Karpas-422 (cell line): ENCODE measurements at regions not wholly inside any gene's neighbourhood (a gene's known extent, or its start where the extent isn't known, plus 50 kb on each side); places are given as distances from the start of the nearest gene placed in this dataset.

Source experiments
- DNase-seq: peaks from one replicate; pipeline ENCODE4 v3.0.0-alpha.2; 2015
- H2AFZ ChIP-seq: fragments of 200-600 bp; sonication (generic); 2 replicates; pipeline ENCODE4 v1.6.1; 2014; ENCODE audit warnings: antibody characterized with exemption, low read length, mixed read lengths
- H3K27ac ChIP-seq: fragments of 200-600 bp; sonication (generic); 2 replicates; pipeline ENCODE4 v1.5.1; 2014; ENCODE audit warnings: mild to moderate bottlenecking, low read length, moderate library complexity
- H3K27me3 ChIP-seq: fragments of 200-600 bp; sonication (generic); 2 replicates; pipeline ENCODE4 v1.6.1; 2014; ENCODE audit warnings: low read length, mixed read lengths
- H3K36me3 ChIP-seq: fragments of 200-600 bp; sonication (generic); 2 replicates; pipeline ENCODE4 v1.6.1; 2014; ENCODE audit warnings: low read length, mixed read lengths; ENCODE audit not compliant: insufficient read depth
- H3K4me1 ChIP-seq: fragments of 200-600 bp; sonication (generic); 2 replicates; pipeline ENCODE4 v1.6.1; 2014; ENCODE audit warnings: mild to moderate bottlenecking, low read length, mixed read lengths
- H3K4me2 ChIP-seq: fragments of 200-600 bp; sonication (generic); 2 replicates; pipeline ENCODE4 v1.6.1; 2014; ENCODE audit warnings: low read length, low read depth, mild to moderate bottlenecking; ENCODE audit not compliant: poor library complexity, severe bottlenecking
- H3K4me3 ChIP-seq: fragments of 200-600 bp; sonication (generic); 2 replicates; pipeline ENCODE4 v1.5.1; 2014; ENCODE audit warnings: mild to moderate bottlenecking, antibody characterized with exemption, low read length, mixed read lengths
- H3K79me2 ChIP-seq: fragments of 200-600 bp; sonication (generic); 2 replicates; pipeline ENCODE4 v1.6.1; 2014; ENCODE audit warnings: mild to moderate bottlenecking, low read length, mixed read lengths
- H3K9ac ChIP-seq: fragments of 200-600 bp; sonication (generic); 2 replicates; pipeline ENCODE4 v1.6.0; 2014; ENCODE audit warnings: low read length
- H3K9me2 ChIP-seq: fragments of 200-600 bp; sonication (generic), shearing (Covaris generic); replicated peaks from 2 replicates; pipeline ENCODE4 v1.6.0; 2014; ENCODE audit warnings: mild to moderate bottlenecking, low read length, moderate library complexity; ENCODE audit not compliant: insufficient read depth
- H3K9me3 ChIP-seq: fragments of 300-700, 200-600 bp; sonication (generic); 2 replicates; pipeline ENCODE4 v1.6.1; 2014; ENCODE audit warnings: low read length, mixed read lengths
- H4K20me1 ChIP-seq: fragments of 200-600 bp; sonication (generic); 2 replicates; pipeline ENCODE4 v1.6.1; 2014; ENCODE audit warnings: mild to moderate bottlenecking, antibody characterized with exemption, low read length, low read depth; ENCODE audit not compliant: insufficient read depth

DNA sequence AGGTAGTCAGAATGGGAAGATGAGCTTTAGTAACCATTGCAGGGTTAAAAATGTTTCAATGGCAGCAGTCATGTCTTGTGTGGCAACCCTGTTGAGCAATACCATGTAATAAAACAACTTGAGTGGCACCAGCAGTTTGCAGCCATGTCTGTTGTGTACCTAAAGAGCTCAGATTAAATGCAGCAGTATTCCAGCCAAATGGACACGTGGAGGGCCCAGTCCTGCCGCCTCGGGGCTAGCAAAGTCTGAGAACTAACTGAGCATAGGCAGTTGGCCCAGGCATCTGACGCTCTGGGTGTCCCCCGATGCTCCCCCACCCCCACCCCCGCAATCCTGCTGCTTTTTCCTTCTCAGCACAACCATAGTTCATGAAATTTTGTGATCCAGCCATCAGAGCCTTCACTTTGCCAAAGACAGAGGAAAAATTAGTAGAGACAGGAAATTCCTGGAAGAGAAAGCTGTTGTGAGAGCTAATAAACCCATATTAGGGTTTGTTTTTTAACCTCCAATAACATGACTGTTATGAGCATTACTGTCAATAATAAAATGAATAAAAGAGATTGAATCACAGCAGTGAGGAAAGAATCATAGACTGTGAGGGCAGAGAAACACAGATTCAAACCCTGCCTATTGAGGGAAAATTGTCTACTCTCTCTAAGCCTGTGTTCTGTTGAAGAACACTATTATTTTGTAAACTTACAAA lies 220.6 kb upstream of the RHOBTB1 start:
- DNase-seq = no peak
- no peaks in the 10 kb centered on the region for H3K79me2 ChIP-seq
- no peak overlapping the region for H2AFZ ChIP-seq
- no peak overlapping the region for H3K9ac ChIP-seq
- H3K27ac ChIP-seq = no peak overlapping the region
- H3K4me1 ChIP-seq = no peaks in the 10 kb centered on the region
- H3K36me3 ChIP-seq = no peaks in the 10 kb centered on the region
- H3K9me2 ChIP-seq = no peaks in the 10 kb centered on the region
- H3K4me3 ChIP-seq = no peak overlapping the region
- no peaks in the 10 kb centered on the region for H3K9me3 ChIP-seq
- no peak overlapping the region for H3K4me2 ChIP-seq
- H4K20me1 ChIP-seq = no peaks in the 10 kb centered on the region
- H3K27me3 ChIP-seq = no peaks in the 10 kb centered on the region

GRCh38 chr10:61163403-61163802 lies 219.4 kb upstream of the RHOBTB1 start:
- Histone ChIP-seq H3K79me2 (no peaks in the 10 kb centered on the region), H3K27me3 (no peaks in the 10 kb centered on the region), H3K9ac (no peak overlapping the region), H3K4me2 (no peak overlapping the region), H2AFZ (no peak overlapping the region), H3K4me3 (no peak overlapping the region), H3K9me3 (no peaks in the 10 kb centered on the region), H3K4me1 (no peaks in the 10 kb centered on the region), H3K9me2 (no peaks in the 10 kb centered on the region), H3K27ac (no peak overlapping the region), H4K20me1 (no peaks in the 10 kb centered on the region), H3K36me3 (no peaks in the 10 kb centered on the region)
- DNase-seq = no peak

DNA sequence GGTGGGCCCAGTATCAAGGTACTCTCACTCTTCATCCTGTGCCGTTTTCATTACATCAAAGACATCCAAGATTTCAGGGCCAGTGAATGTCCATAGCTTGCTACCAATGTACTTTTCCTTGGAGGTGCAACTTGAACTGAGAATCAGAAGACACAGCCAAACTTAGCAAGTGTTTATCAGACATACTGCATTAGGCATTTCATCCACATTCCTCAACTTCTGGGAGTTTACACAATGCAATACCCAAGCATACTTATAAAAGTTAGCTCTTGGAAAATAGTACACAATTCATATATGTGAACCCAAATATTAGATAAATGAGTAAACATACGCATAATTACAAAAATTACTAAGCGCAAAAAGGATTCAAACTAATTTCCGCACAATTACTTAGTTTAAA lies 216.3 kb upstream of the RHOBTB1 start:
- H2AFZ ChIP-seq = no peak overlapping the region
- no peaks in the 10 kb centered on the region for H3K4me1 ChIP-seq
- H3K27me3 ChIP-seq = no peaks in the 10 kb centered on the region
- no peaks in the 10 kb centered on the region for H3K9me3 ChIP-seq
- no peak overlapping the region for H3K4me3 ChIP-seq
- no peaks in the 10 kb centered on the region for H3K36me3 ChIP-seq
- no peaks in the 10 kb centered on the region for H3K9me2 ChIP-seq
- DNase-seq = no peak
- H4K20me1 ChIP-seq = no peaks in the 10 kb centered on the region
- H3K79me2 ChIP-seq = no peaks in the 10 kb centered on the region
- no peak overlapping the region for H3K4me2 ChIP-seq
- H3K27ac ChIP-seq = no peak overlapping the region
- H3K9ac ChIP-seq = no peak overlapping the region

DNA sequence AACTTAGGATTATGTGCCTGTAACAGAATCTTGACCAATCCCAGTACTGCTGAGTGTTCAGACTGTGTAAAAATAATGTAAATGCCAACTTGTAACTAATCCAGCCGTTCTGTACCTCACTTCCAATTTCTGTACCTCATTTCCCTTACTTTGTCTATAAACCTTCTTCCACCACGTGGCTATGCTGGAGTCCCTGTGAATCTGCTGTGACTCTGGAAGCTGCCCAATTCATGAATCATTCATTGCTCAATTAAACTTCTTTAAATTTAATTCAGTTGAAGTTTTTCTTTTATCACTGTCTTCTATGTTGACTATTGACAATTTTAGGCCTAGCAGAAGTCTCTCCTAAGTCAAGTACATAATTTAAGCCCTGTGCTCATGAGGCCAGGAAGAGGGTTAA lies 215.3 kb upstream of the RHOBTB1 start:
- no peaks in the 10 kb centered on the region for H4K20me1 ChIP-seq
- H3K9me3 ChIP-seq = no peaks in the 10 kb centered on the region
- no peak overlapping the region for H3K4me2 ChIP-seq
- no peaks in the 10 kb centered on the region for H3K9me2 ChIP-seq
- H3K4me3 ChIP-seq = no peak overlapping the region
- H3K9ac ChIP-seq = no peak overlapping the region
- no peaks in the 10 kb centered on the region for H3K4me1 ChIP-seq
- no peaks in the 10 kb centered on the region for H3K79me2 ChIP-seq
- no peak overlapping the region for H2AFZ ChIP-seq
- no peaks in the 10 kb centered on the region for H3K36me3 ChIP-seq
- no peak for DNase-seq
- no peak overlapping the region for H3K27ac ChIP-seq
- no peaks in the 10 kb centered on the region for H3K27me3 ChIP-seq

GRCh38 chr10:61157182-61157581 lies 213.2 kb upstream of the RHOBTB1 start:
- Histone ChIP-seq H3K4me3 (no peak overlapping the region), H3K27me3 (no peaks in the 10 kb centered on the region), H3K9me3 (no peaks in the 10 kb centered on the region), H3K36me3 (no peaks in the 10 kb centered on the region), H4K20me1 (no peaks in the 10 kb centered on the region), H3K4me1 (no peaks in the 10 kb centered on the region), H3K9me2 (no peaks in the 10 kb centered on the region), H3K27ac (no peak overlapping the region), H2AFZ (no peak overlapping the region), H3K9ac (no peak overlapping the region), H3K79me2 (no peaks in the 10 kb centered on the region), H3K4me2 (no peak overlapping the region)
- no peak for DNase-seq

DNA sequence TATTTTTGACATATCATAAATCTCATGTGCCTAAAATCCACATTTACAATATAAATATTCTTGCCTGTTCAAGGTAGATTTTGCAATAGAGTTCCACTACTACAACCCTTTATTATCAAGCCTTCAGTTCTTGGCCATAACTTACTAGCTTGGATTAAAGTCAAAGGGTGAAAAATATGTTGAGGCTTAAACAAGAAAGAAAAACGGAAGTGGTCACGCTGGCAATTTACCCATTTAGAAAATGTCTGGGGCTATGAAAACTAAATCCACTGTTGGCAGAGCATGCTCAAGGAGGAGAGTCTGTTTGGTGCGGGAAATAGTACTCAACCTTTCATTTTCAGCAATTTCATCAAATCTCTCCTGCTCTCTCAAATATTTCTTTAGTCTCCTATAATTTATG lies 209.8 kb upstream of the RHOBTB1 start:
- Histone ChIP-seq H3K79me2 (no peaks in the 10 kb centered on the region), H3K9ac (no peak overlapping the region), H3K4me3 (no peak overlapping the region), H2AFZ (no peak overlapping the region), H3K27me3 (no peaks in the 10 kb centered on the region), H3K9me2 (no peaks in the 10 kb centered on the region), H3K9me3 (no peaks in the 10 kb centered on the region), H3K36me3 (no peaks in the 10 kb centered on the region), H4K20me1 (no peaks in the 10 kb centered on the region), H3K4me2 (no peak overlapping the region), H3K27ac (no peak overlapping the region), H3K4me1 (no peaks in the 10 kb centered on the region)
- no peak for DNase-seq

GRCh38 chr10:61151059-61151458 lies 207.1 kb upstream of the RHOBTB1 start:
- Histone ChIP-seq H3K79me2 (no peaks in the 10 kb centered on the region), H3K4me1 (no peaks in the 10 kb centered on the region), H3K9me3 (no peaks in the 10 kb centered on the region), H3K36me3 (no peaks in the 10 kb centered on the region), H2AFZ (no peak overlapping the region), H3K4me3 (no peak overlapping the region), H3K27ac (no peak overlapping the region), H3K9ac (no peak overlapping the region), H3K27me3 (no peaks in the 10 kb centered on the region), H3K4me2 (no peak overlapping the region), H4K20me1 (no peaks in the 10 kb centered on the region), H3K9me2 (no peaks in the 10 kb centered on the region)
- no peak for DNase-seq

DNA sequence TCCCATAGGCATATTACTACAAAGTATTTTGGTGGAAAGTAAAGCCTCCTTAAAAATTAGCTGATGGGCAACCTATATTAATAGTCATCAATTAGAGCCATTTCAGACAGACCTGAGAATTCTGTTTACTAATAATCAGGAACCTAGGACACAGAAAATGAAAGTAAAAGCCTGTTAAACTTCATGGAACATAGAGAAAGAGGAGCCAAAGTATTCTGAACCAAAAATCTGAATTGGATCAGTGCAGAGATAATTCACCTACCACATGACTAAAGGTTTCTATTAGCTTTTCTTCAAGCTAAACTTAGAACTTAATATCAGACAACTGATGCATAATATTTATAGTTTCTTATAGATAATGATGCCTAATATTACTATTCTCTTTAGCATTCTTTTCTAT lies 204.5 kb upstream of the RHOBTB1 start:
- Histone ChIP-seq H2AFZ (no peak overlapping the region), H3K9me2 (no peaks in the 10 kb centered on the region), H3K9me3 (no peaks in the 10 kb centered on the region), H3K79me2 (no peaks in the 10 kb centered on the region), H3K9ac (no peak overlapping the region), H4K20me1 (no peaks in the 10 kb centered on the region), H3K4me3 (no peak overlapping the region), H3K4me1 (no peaks in the 10 kb centered on the region), H3K27me3 (no peaks in the 10 kb centered on the region), H3K36me3 (no peaks in the 10 kb centered on the region), H3K4me2 (no peak overlapping the region), H3K27ac (no peak overlapping the region)
- DNase-seq = no peak

- Histone ChIP-seq H3K9me2 (no peaks in the 10 kb centered on the region), H2AFZ (no peak overlapping the region), H3K9me3 (no peaks in the 10 kb centered on the region), H3K4me3 (no peak overlapping the region), H3K4me2 (no peak overlapping the region), H3K4me1 (no peaks in the 10 kb centered on the region), H3K79me2 (no peaks in the 10 kb centered on the region), H3K27me3 (no peaks in the 10 kb centered on the region), H3K27ac (no peak overlapping the region), H3K36me3 (no peaks in the 10 kb centered on the region), H3K9ac (no peak overlapping the region), H4K20me1 (no peaks in the 10 kb centered on the region)
- DNase-seq = peak; percentile 46
Measured at GRCh38 chr10:61142987-61143386, 199.0 kb upstream of the RHOBTB1 start.
